ENCODE measurements at regions not wholly inside any gene's neighbourhood (a gene's known extent, or its start where the extent isn't known, plus 50 kb on each side); places are given as distances from the start of the nearest gene placed in this dataset.

DNA sequence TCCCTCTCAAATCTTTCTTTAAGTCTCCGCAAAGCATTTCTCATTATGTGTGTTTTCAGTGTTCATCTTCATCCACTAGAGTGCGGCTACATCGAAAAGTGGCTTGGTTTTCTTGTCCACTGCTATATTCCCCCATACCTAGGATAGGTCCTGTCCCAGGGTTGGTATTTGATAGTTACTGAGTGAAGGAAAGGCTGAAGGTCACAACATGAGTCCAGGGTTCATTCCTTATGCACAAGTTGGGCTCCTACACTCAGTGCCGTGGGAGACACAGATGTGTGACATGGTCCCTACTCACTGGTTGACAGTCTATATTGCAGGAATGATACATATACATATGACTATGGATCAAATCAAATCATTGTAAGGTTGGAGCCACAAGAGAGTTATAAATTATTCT lies 55.4 kb upstream of the RELL1 start:
- intact Hi-C loops (cut with micrococcal nuclease), result no loop called here
- Histone ChIP-seq H3K27ac (replicated peaks) (no peak overlapping the region), H3K27me3 (ENCODE audit: low read depth) (no peaks in the 10 kb centered on the region), H3K4me1 (no peaks in the 10 kb centered on the region), H3K9me3 (replicated peaks) (no peaks in the 10 kb centered on the region), H3K4me3 (no peak overlapping the region), H3K36me3 (no peaks in the 10 kb centered on the region)
- TF ChIP-seq, protein P1, sequence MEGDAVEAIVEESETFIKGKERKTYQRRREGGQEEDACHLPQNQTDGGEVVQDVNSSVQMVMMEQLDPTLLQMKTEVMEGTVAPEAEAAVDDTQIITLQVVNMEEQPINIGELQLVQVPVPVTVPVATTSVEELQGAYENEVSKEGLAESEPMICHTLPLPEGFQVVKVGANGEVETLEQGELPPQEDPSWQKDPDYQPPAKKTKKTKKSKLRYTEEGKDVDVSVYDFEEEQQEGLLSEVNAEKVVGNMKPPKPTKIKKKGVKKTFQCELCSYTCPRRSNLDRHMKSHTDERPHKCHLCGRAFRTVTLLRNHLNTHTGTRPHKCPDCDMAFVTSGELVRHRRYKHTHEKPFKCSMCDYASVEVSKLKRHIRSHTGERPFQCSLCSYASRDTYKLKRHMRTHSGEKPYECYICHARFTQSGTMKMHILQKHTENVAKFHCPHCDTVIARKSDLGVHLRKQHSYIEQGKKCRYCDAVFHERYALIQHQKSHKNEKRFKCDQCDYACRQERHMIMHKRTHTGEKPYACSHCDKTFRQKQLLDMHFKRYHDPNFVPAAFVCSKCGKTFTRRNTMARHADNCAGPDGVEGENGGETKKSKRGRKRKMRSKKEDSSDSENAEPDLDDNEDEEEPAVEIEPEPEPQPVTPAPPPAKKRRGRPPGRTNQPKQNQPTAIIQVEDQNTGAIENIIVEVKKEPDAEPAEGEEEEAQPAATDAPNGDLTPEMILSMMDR (IDR thresholded peaks at IDR 0.05; ENCODE audit: borderline replicate concordance), result no peak
- no peak for DNase-seq

DNA sequence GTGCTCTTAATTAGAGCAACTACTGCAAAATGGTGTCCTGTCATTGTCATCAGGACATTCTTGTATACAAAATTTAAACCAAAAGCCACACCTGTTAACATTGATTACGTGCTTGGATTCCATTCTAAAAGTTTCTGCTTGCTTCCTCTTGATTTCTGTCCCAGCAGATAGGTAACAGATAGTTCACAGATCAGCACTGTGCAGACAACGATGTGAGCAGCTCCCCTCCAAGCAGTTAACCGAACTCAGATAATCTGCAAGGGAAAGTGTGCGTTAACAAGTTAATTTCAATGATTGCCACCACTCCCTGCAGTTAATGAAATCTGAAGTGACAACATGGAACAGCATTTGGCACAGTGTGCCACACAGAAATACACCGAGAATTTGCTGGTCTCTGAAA lies 54.4 kb upstream of the RELL1 start:
- no peaks in the 10 kb centered on the region for H3K9me3 ChIP-seq (replicated peaks)
- DNase-seq, result no peak
- no peak overlapping the region for H3K4me3 ChIP-seq
- no peaks in the 10 kb centered on the region for H3K27me3 ChIP-seq (ENCODE audit: low read depth)
- H3K27ac ChIP-seq (replicated peaks), result no peak overlapping the region
- H3K4me1 ChIP-seq, result no peaks in the 10 kb centered on the region
- intact Hi-C loops (cut with micrococcal nuclease), result no loop called here
- TF ChIP-seq, protein P1 (IDR thresholded peaks at IDR 0.05; ENCODE audit: borderline replicate concordance), result no peak
- no peaks in the 10 kb centered on the region for H3K36me3 ChIP-seq

DNA sequence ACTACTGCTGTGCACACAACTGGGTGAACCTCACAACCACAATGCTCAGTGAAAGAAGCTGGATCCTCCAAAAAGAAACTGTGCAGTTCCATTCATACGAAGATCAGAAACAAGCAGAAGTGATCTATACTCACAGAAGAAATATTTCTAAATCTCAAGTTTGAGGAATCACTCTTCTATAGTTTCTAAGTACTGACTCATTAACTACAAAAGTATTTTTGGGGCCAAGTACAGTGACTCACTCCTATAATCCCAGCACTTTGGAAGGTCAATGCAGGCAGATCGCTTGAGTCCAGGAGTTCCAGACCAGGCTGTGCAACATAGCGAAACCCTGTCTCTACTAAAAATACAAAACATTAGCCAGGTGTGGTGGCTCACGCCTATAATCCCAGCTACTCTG lies 51.3 kb upstream of the RELL1 start:
- no peaks in the 10 kb centered on the region for H3K27me3 ChIP-seq (ENCODE audit: low read depth)
- DNase-seq, result no peak
- H3K4me3 ChIP-seq, result no peak overlapping the region
- TF ChIP-seq, protein P1 (IDR thresholded peaks at IDR 0.05; ENCODE audit: borderline replicate concordance), result no peak
- H3K9me3 ChIP-seq (replicated peaks), result no peaks in the 10 kb centered on the region
- H3K27ac ChIP-seq (replicated peaks), result no peak overlapping the region
- intact Hi-C loops (cut with micrococcal nuclease), result no loop called here
- no peaks in the 10 kb centered on the region for H3K4me1 ChIP-seq
- H3K36me3 ChIP-seq, result no peaks in the 10 kb centered on the region
